NCI-H1694 treated with DMSO at 0.1 percent for 48 hours (cell line): ENCODE measurements at regions not wholly inside any gene's neighbourhood (a gene's known extent, or its start where the extent isn't known, plus 50 kb on each side); places are given as distances from the start of the nearest gene placed in this dataset.
"Not testable (repeated sequence)": the region's sequence is repeated elsewhere in the genome, so short reads cannot be mapped to it uniquely, and the experiment has no call there.

Source experiments
- DNase-seq: peaks from one replicate; lab custom pipeline; 2025; lab: John Stamatoyannopoulos, UW

- DNase-seq = not testable (repeated sequence)
Observed at GRCh38 chr1:99444211-99444927, 180.1 kb downstream of the PLPPR4 start.

GRCh38 chr1:99445071-99445470, 180.8 kb downstream of the PLPPR4 start:
- no peak for DNase-seq

GRCh38 chr1:99445486-99445885, 181.2 kb downstream of the PLPPR4 start:
- no peak for DNase-seq

- no peak for DNase-seq
Observed at GRCh38 chr1:99447721-99448120, 183.4 kb downstream of the PLPPR4 start.

GRCh38 chr1:99455760-99456159, 190.2 kb upstream of the PALMD start:
- DNase-seq = no peak

- DNase-seq = no peak
Observed at GRCh38 chr1:99456536-99456935, 189.4 kb upstream of the PALMD start.

GRCh38 chr1:99457381-99458165, 188.3 kb upstream of the PALMD start:
- DNase-seq = no peak

- DNase-seq = no peak
Observed at GRCh38 chr1:99461499-99461898, 184.4 kb upstream of the PALMD start.

GRCh38 chr1:99464738-99465137, 181.2 kb upstream of the PALMD start:
- no peak for DNase-seq

GRCh38 chr1:99465176-99465900, 180.6 kb upstream of the PALMD start:
- no peak for DNase-seq

- DNase-seq = no peak
Observed at GRCh38 chr1:99467645-99468044, 178.3 kb upstream of the PALMD start.

GRCh38 chr1:99469550-99469971, 176.4 kb upstream of the PALMD start:
- peak; percentile 54 for DNase-seq

GRCh38 chr1:99472893-99473292, 173.0 kb upstream of the PALMD start:
- no peak for DNase-seq

- DNase-seq = no peak
Observed at GRCh38 chr1:99474350-99474893, 171.5 kb upstream of the PALMD start.

- no peak for DNase-seq
Observed at GRCh38 chr1:99476058-99476457, 169.9 kb upstream of the PALMD start.

GRCh38 chr1:99481391-99481996, 164.4 kb upstream of the PALMD start:
- peak; percentile 78 for DNase-seq

- DNase-seq = no peak
Observed at GRCh38 chr1:99482286-99482685, 163.6 kb upstream of the PALMD start.

- no peak for DNase-seq
Observed at GRCh38 chr1:99482750-99483149, 163.2 kb upstream of the PALMD start.

- DNase-seq = no peak
Observed at GRCh38 chr1:99490031-99490430, 155.9 kb upstream of the PALMD start.

- no peak for DNase-seq
Observed at GRCh38 chr1:99496067-99496466, 149.8 kb upstream of the PALMD start.

- DNase-seq = no peak
Observed at GRCh38 chr1:99497690-99498089, 148.2 kb upstream of the PALMD start.

- DNase-seq = no peak
Observed at GRCh38 chr1:99500541-99500940, 145.4 kb upstream of the PALMD start.
